ENCODE measurements at regions not wholly inside any gene's neighbourhood (a gene's known extent, or its start where the extent isn't known, plus 50 kb on each side); places are given as distances from the start of the nearest gene placed in this dataset.
A peak's percentile ranks its signal among the peaks of the same experiment; 100 is the strongest.
"Not testable (repeated sequence)": the region's sequence is repeated elsewhere in the genome, so short reads cannot be mapped to it uniquely, and the experiment has no call there.

DNA sequence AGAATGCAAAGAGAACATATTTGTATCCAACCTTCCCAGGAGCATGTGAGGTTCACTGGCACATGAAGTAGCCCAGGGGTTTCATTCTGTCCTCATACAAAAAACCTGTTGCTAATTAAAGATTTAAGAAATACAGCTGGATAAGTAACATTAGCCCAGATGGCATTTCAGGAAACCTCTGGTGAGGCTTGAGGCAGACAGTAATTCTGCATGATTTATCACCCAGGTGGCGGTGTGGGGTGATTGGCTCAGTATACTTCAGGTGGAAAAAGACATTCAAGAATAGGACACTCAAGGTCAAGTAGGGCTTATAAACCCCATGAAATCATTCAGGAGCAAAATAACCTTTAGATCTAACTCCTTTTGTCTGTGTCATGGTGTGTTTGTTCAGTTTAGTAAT lies 237.4 kb downstream of the RNF144A start:
- no peak for DNase-seq

DNA sequence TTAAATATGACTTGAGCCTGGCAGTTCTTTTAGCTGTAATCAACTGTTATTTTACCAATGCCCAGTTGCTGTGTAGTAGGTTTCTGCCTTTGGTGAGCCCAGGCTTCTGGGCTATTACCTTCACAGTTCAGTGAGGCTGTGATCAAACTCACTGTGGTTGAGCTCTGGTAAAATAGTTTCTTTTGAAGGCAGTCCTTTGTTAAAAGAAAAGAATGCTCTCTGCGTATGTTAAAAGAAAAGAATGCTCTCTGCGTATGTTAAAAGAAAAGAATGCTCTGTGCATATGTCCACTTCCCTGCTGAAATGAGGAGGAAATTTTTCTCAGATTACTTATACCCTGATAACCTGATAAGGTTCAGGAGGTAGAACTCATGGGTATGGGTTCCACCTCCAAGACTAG lies 244.3 kb downstream of the RNF144A start:
- no peak for DNase-seq

DNA sequence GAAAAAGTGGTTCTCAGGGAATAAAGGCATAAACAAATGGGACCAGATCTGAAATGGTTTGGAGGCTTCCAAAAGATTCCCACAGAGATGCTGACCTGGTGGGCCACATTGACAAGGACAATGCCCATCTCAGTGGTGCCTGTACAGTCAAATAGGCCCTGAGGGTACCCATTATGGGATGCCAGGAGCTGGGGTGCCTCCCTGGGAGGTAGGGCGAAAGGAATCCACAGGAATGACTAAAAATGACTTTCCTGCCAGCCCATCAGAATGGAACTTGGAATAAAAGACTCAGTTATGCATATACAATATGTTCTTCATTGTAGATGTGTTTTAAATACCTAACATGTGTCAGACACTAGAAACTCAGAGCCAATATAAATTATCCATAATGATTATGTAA lies 248.5 kb downstream of the RNF144A start:
- DNase-seq = no peak

DNA sequence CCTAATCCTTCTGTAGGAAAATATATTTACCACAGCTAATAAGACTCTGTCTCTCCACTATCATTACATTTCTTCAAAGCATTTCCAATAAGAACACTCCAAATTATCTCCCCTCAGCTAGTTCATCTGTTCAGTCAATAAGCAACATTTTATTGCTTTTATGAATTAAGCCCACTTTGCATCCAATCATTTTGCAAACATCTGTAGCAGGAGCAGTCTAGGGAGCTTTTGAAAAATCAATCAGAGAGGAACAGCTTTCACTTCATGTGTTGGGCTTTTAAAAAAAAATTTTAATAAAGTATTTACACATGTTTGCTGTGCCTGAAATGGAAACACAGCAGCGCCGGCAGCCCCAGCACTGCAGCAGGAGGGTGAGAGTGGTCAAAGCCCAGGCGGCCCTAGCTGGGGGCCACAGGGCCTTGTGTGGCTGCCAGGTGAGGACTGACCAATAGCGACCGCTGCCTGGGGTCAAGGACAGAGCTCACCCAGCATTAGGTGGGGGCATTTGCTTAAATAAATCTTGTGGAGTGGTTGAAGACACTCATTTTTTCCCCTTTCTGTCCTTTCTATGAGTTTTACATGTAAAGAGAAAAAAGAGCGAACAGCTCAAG lies 250.7 kb downstream of the RNF144A start:
- DNase-seq = no peak

DNA sequence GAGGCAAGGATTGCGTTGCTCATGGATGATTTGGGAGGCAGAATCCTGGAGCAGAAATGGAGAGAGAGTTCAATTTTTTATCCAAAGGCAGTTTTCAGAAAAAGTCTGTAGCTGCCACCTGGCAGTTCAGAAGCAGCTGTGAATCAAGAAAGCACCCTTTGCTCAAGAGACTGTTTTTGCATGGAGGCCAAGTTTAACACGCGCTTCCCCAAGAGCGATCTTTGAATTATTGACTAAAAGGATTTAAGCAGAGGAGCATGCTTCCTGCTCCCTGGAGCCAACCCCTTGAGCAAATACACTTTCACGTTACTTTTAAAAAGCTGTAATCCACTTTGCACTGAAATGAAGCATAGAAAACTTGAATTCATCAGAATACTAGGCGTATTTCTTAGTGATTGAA lies 252.4 kb downstream of the RNF144A start:
- DNase-seq = peak in 1 of 2 experiments; percentile 29

DNA sequence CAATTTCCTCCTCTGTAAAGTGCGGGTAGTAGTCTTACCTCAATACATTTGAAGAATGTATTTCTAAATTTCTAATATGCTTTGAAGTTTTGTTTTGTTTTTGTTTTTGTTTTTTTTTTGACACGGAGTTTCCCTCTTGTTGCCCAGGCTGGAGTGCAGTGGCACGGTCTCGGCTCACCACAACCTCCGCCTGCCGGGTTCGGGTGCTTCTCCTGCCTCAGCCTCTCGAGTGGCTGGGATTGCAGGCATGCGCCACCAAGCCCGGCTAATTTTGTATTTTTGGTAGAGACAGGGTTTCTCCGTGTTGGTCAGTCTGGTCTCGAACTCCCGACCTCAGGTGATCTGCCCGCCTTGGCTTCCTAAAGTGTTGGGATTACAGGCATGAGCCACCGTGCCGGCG lies 261.8 kb downstream of the RNF144A start:
- not testable (repeated sequence) for DNase-seq

DNA sequence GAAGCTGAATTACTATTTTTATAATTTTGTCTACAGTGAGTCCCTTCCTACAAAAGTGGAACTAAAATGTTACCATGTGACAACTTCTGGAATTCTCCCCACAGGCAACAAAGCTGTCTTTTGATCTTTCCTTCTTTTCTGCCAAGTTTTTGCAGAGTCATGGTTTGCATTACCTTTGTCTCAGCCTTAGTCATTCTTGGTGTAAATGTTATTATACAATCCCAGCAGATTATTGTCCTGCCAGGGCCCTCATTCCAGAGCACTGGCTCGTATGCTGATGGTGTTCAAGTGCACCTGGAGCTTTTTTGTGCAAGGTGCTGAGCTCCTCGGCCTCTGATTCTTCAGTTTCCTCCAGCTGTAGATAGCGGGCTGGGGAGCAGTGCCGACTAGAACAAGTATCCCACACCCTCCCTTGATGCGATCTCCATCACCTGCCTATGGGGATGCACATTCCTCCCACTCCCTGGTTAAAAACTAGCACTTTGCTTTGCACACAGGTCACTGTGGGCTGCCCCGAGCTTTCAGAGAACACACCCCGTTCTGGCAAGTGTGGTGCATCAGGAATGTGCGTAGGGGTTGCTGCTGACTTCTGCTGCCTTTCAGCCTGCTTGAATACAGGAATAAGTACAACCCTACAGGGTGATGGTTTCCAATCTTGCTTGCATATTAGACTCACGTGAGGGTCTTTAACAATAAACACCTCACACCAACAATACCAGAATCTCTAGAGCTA lies 263.6 kb downstream of the RNF144A start:
- DNase-seq = no peak

DNA sequence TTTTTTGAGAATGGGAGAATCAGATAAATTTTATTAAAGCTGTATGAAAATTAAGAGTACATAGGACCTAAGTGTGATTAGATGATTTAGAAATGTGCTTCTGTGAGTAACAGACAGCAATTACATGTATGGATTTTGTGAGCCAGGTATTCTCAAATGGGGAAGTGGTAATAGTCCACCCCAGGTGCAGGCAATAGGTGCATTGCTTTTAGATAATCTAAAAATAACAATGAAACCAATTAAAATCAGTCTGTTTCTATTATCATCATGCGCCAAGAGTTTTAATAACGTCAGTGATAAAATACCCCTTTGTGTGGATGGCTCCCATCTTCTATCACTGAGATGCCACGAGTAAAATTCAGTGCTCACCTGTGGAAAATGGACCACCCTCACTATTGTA lies 265.3 kb downstream of the RNF144A start:
- no peak for DNase-seq

DNA sequence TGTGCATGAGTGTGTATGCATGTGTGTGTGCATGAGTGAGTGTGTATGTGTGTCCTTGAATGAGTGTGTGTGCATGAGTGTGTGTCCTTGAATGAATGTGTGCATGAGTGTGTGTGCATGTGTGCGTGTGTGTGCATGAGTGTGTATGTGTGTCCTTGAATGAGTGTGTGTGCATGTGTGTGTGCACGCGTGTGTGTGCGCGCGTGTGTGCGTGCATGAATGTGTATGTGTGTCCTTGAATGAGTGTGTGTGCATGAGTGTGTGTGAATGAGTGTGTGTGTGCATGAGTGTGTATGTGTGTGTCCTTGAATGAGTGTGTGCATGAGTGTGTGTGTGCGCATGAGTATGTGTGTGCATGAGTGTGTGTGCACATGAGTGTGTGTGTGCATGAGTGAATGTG lies 271.9 kb downstream of the RNF144A start:
- DNase-seq = no peak

DNA sequence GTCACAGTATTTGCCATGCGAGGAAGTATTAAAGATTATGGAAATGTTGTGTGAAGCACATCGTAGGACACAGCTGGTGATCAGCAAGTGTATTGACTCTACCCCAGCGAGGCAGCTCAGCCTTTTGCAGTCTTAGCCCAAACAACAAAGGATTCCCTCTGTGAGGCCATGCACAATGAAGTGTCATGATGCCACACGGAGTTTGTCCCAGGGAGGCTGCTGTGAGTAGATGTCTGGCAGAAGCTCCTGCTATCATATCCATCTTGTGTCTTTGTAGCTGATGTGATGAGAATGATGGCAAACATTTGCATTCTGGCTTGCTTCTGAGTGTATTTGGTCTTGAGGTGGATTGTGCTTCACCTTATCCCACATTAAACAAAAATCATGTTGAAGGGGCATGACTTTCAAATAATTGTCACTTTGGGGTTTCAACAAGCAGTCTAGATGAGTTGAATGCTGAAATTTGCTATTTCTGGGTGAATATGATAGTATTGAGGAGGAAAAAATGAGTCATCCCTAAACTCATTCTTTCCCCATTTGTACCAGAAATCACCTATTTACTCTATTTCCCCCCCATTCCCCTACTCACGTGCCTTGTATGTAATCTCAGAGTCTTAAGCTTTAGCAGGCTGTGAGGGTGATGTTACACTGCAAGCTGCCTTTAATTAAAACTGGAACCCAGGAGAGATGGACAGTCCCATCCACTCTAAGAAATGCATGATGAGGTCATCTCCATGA lies 273.5 kb downstream of the RNF144A start:
- DNase-seq = no peak

DNA sequence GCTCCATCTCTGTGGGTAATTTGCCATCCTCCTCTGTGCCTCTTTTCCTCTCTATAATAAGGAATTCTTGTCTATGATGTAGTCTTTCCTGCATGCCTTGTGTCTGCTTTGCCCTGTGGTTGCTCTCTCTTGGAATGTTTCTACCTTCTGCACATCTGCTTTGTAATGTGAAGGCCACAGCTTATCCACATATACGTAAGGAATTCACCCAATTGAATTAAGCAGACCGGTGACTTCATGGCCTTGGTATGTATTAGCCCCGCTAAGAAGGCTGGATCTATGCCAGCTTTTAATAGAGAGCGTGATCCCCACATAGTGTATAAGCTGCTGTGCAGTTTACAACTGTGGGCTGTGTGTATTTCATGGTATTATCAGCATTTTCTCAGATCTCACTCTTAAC lies 274.7 kb downstream of the RNF144A start:
- DNase-seq = peak in 1 of 2 experiments; percentile 28

DNA sequence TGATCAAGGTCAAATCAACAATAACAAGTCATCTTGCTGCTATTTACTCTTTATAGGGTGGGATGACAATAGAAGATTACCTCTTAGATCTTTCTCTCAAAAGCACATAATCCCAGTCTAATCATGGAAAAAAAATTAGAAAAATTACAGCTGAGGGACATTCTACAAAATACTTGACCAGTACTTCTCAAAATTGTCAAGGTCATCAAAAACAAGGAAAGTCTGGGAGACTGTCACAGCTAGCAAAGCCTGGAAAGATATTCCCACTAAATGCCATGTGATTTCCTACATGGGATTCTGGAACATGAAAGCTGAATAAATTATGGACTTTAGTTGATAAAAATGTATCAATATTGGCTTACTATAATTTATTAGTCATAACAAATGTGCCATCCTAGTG lies 276.2 kb downstream of the RNF144A start:
- DNase-seq = no peak

DNA sequence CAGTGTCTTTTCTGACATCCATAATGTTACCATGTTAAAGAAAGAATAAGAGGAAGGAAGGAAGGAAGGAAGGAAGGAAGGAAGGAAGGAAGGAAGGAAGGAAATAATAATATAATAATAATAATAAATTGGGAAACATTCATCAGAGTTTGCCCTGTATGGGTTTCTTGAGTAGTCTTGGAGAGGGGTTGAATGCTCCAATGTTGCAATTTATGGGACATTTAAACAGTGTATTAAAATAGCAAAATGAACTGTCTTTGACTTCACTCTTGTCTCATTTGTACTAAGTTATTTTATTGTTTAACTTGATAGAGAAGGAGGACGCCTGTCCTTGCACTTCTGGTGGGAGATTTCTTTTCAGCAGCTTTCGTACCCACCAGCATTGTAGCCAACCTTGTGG lies 277.7 kb downstream of the RNF144A start:
- no peak for DNase-seq

DNA sequence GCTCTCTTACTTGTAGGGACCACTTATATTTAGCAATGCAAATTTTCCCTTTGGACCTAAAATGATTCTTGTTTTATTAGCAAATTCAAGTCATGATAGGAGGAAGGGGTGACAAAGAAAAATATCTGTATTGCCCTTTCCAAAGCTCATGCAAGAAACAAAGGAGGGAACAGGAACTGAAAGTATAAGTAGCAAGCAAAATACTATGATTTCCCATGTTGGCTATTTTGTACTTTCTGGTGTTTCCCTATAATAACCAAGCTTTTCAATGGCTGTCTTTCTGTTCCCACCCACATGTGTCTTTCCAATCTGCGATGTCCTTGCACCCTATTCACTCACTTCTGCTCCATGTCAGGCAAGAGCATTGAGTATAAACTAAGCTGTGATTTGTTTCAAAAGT lies 279.7 kb downstream of the RNF144A start:
- no peak for DNase-seq

DNA sequence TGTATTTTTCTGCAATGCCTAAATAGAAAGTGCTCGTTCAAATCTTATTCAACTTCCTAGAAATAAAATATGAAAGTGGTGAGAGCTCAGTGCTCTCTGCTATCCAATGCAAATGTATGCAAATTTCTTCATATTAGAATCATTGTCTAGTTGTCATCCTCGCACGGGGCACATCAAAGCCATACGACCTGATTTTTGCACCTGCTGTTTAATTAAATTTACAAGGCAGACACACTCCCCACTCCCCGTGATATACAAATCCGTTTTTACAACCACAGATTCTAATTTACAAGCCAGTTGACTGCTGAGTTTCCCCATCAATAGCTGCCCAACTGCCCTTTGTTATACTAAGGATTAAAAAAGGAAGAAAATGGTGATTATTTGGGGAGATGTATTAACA lies 284.6 kb downstream of the RNF144A start:
- no peak for DNase-seq

DNA sequence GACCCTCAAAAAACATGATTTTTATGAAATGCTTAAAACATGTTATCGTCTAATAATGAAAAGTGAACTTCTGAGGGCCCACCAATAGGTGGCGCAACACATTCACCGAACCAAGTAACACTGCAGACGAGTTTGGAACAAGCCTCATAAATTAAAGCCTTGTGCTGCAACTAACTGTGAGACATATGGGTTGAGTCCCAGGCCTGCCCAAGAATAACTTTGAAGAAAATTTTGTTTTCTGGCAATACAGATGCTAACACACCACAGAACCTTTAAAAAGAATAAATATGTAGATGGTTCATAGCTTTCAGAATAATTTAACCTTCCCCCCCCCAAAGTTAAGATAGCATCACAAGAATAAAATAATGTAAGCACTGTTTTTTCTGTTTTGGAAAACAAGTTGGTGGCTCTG lies 285.9 kb downstream of the RNF144A start:
- peak; percentile 34 to 90 for DNase-seq

DNA sequence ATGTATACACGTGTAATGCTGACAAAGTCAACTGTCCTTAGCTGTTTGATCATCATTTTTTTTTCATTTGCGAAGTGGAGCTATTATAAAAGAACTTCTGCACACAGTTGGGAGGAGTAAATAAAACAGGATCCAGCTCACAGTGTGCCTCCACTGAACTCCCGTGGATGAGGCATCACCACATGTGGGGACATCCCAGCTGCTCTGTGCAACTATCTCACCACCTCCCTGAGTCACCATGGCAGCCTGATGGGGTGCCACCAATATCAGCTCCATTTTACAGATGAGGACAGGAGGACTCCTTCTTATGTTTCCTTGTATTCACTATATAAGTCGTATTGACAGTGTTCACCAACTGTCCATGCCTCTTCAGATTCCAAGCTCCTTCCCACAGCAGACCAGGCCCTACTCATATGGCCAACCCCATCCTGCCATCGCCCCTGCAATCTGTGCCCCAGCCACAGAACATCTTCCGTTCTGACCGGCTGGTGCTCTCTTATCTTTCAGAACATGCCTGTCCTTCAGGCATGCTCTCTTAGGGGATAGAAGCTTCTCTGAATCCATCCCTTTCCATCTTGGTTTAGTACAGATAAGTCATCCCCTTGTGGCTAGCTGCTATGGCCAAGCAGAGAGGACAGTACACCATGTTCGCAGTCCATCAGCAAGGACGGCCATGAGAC lies 288.1 kb downstream of the RNF144A start:
- DNase-seq = no peak

DNA sequence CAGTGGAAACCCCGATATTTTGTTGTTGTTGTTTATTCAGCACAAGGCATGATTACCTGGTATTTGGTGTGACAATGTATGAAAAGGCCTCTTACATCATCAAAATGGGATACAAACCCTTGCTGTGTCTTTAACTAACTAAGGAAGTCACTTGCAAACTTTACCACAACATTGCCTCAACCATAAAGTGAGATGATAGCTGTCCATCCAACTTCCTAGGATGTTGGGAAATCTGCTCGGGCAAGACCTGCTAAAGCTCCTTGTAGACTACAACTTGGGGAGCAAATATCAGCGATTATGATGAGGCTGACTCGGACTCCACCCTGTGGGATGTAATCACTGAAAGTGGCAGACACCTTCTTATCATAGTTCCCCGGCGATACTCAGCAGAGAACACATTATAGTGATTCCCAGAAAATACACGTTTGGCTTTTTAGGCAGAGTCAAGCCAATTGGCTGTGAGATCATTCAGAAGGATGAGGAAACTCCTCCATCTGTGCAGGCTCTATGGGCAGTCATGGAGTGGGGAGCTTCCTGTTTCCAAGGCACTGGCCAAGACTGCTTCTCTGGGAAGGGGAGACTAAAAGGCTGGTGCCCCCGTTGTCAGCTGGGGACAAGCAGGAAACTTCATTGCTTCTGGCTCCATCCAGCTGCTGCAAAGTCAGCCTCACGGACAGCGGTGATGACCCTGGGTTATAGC lies 289.0 kb downstream of the RNF144A start:
- DNase-seq = no peak

DNA sequence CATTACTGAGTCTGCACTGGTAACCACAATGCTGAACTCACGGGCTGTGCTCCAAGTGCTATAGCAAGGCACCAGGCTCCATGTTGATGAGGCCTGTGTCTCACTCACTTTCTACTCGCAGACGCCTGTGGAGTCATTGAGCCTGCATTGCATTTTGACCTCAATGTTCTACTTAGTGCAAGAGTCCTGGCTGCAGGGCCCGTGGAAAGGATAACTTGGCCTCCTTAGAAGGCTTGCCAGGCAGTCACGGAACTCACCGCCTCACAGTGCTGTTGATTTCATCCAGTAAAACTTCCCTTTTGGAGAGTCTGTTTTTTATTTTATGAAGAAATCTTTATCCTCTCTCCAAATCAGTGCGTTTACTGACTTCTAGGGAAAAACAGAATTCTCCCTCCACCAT lies 290.4 kb downstream of the RNF144A start:
- no peak for DNase-seq

DNA sequence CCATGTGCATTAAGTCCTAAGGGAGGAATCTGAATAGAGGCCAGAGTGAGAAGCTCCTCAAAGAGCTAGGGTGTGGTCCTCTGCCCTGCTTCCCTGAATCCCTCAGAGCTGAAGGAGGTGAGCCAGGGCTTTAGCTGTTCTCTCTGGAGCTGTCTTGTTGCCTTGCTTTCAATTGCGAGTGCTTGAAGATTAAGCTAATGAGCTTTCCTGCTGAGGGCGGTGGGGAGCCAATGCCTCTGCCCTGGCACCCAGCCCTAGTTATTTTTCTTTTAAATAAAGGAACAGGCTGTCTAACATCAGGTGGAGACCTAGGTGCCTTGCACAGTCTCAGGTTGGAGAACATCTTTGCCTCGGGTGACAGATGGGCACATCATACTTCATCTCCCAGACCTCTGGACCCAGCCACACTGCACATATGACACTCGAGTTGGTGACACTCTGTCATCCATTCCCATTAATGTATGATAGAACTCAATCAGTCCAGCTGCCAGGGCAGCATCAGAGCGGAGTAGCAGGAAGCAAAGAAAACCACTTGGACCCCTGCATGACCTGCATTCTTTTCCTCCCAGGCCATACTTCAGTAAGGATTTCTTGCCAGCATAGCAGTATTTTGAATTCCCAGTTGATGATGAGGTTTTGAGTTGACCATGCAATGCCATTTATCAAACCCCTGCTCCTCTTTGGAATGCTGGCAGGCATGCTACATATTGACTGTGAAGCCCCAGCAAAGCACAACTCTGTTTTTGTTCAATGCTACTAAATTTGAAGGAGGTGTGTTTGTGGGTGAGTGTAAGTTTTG lies 292.7 kb downstream of the RNF144A start:
- DNase-seq = peak; percentile 55 to 79

DNA sequence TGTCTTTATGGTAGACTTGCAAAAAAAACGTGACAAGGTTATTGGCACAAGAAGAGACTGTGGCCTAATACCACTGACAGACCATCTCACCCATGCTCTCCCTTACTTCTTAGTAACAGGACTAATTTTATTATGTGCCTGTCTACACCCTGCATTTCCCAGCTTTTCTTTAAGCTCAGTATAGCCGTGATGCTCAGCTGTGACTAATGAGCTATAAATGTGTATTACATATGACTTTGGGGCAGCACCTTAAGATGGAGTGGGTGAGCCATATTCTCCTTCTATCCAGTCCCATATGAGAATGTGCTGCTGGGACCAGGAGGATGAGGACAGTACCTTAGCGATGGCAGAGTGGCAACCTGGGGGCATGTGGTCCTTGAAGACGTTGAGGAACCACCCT lies 293.5 kb downstream of the RNF144A start:
- no peak for DNase-seq

DNA sequence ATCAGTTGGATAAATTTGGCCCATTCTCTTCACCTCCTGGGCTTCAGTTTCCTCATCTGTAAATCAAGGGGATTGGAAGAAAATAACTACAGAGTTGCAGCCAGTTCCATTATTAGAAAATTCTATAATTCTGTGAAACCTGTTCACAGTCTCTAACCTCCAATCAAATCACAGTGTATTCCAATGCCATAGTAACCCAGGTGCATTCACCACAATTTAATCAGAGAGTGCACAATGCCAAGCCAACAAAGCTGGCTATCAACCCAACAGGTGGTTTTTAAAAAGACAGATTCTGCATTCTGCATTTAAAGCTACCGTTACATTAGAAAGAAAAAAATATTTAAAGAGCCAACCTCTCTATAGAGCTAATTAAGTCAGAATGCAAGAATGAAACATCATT lies 308.6 kb downstream of the RNF144A start:
- DNase-seq = no peak
